PFSK-1 (cell line): ENCODE measurements at regions not wholly inside any gene's neighbourhood (a gene's known extent, or its start where the extent isn't known, plus 50 kb on each side); places are given as distances from the start of the nearest gene placed in this dataset.

Source experiments
- FOXP2 ChIP-seq: optimal IDR thresholded peaks from 2 replicates; pipeline ENCODE3; 2011; ENCODE audit warnings: borderline replicate concordance, control low read depth, inconsistent platforms; ENCODE audit not compliant: insufficient read depth; ENCODE audit errors: extremely low read length, extremely low read depth
- POLR2AphosphoS5 ChIP-seq: IDR thresholded peaks from 2 replicates; pipeline ENCODE4 v1.6.1; 2012; ENCODE audit warnings: low read depth, mild to moderate bottlenecking, control low read depth, low read length, moderate library complexity
- REST ChIP-seq, 2 experiments: IDR thresholded peaks; 2 replicates each; pipeline versions ENCODE4 v1.6.1 to v1.8.0; 2011 to 2012; ENCODE audit warnings: low read depth in 2 of 2, low read length in 2 of 2, control low read depth in 1 of 2, inconsistent platforms in 1 of 2, mild to moderate bottlenecking in 1 of 2, moderate library complexity in 1 of 2; ENCODE audit not compliant: insufficient read depth in 1 of 2
- SIN3A ChIP-seq: IDR thresholded peaks from 2 replicates; pipeline ENCODE4 v1.6.1; 2012; ENCODE audit warnings: mild to moderate bottlenecking, low read length, moderate library complexity, borderline replicate concordance; ENCODE audit not compliant: insufficient read depth
- TAF1 ChIP-seq: IDR thresholded peaks from 2 replicates; pipeline ENCODE4 v1.6.1; 2012; ENCODE audit warnings: low read length, control low read depth, borderline replicate concordance; ENCODE audit not compliant: insufficient read depth

GRCh38 chr2:100208141-100208770 is 65.9 kb upstream of the AFF3 start:
- TF ChIP-seq POLR2AphosphoS5, result no peak
- TF ChIP-seq SIN3A, result no peak
- no peak for TF ChIP-seq TAF1
- no peak for TF ChIP-seq REST (IDR thresholded peaks at IDR 0.05; ENCODE audit: insufficient read depth in 1 of 2, low read depth in 2 of 2, low read length in 2 of 2)
- TF ChIP-seq FOXP2, result no peak
